ENCODE measurements at regions not wholly inside any gene's neighbourhood (a gene's known extent, or its start where the extent isn't known, plus 50 kb on each side); places are given as distances from the start of the nearest gene placed in this dataset.

DNA sequence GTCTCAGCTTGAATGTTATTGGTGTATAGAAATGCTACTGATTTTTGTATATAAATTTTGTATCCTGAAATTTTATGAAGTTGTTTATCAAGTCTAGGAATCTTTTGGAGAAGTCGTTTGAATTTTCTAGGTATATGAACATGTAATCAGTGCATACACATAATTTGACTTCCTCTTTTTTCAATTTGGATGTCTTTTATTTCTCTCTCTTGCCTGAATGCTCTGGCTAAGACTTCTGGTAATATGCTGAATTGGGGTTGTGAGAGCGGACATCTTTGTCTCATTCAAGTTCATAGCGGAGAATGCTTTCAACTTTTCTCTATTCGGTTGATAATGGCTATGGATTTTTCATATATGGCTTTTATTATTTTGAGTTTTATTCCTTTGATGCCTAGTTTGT lies 100.9 kb upstream of the MCTP2 start:
- no peak for DNase-seq (ENCODE audit: low read depth in 1 of 2, low spot score in 2 of 2)
- H3K27me3 ChIP-seq (replicated peaks in 1 of 4; ENCODE audit: control insufficient read depth in 3 of 4, extremely low read depth in 1 of 4, insufficient read depth in 3 of 4, low read length in 3 of 4) = peaks cover 0 to 1% (median 0%) of the 10 kb centered on the region in 4 experiments; a peak in 1 of 7 replicates
- no peak overlapping the region for H3K27ac ChIP-seq (ENCODE audit: low read depth, low read length)
- no peak overlapping the region for H4K5ac ChIP-seq (ENCODE audit: insufficient read length, low read depth, low read length)
- H4K91ac ChIP-seq (replicated peaks; ENCODE audit: insufficient read length, low read length) = no peak overlapping the region
- no peak overlapping the region for H2BK15ac ChIP-seq (ENCODE audit: low read length)
- H3K23me2 ChIP-seq (ENCODE audit: low read depth, low read length) = no peaks in the 10 kb centered on the region
- no peak overlapping the region for H3K9ac ChIP-seq (replicated peaks in 1 of 4; ENCODE audit: extremely low read depth in 1 of 4, low read depth in 3 of 4, low read length in 3 of 4)
- no peak overlapping the region for H3K14ac ChIP-seq (ENCODE audit: insufficient read length)
- H3K4me1 ChIP-seq (replicated peaks in 1 of 4; ENCODE audit: control insufficient read depth in 3 of 4, insufficient read depth in 4 of 4, low read length in 3 of 4) = no peaks in the 10 kb centered on the region
- no peak overlapping the region for H2AK5ac ChIP-seq (ENCODE audit: low read depth, low read length)
- no peak overlapping the region for H2BK120ac ChIP-seq (replicated peaks; ENCODE audit: low read depth, low read length)
- ChIA-PET POLR2A (ENCODE audit: partially characterized antibody) (no interaction called here), CTCF (ENCODE audit: partially characterized antibody) (interaction anchor here (0.5 to 2.0 kb wide), 2 partner anchors 11 to 1539 kb away, joined by 3 to 8 read pairs; no protein-coding TSS in a partner anchor)
- no peak overlapping the region for H4K8ac ChIP-seq (ENCODE audit: extremely low read depth, insufficient read depth, low read length)
- H3K56ac ChIP-seq (replicated peaks; ENCODE audit: insufficient read length, low read depth, low read length) = no peak overlapping the region
- no peak overlapping the region for H3K4ac ChIP-seq (replicated peaks; ENCODE audit: insufficient read length, low read depth, low read length)
- H3K79me2 ChIP-seq (ENCODE audit: control insufficient read depth in 1 of 2, insufficient read depth in 2 of 2, low read length in 2 of 2) = no peaks in the 10 kb centered on the region
- no peak overlapping the region for H3K23ac ChIP-seq (ENCODE audit: insufficient read length)
- H4K20me1 ChIP-seq (replicated peaks in 1 of 2; ENCODE audit: control insufficient read depth in 1 of 2, insufficient read depth in 2 of 2, low read length in 2 of 2) = no peaks in the 10 kb centered on the region
- no peak overlapping the region for H2BK5ac ChIP-seq (ENCODE audit: low read depth, low read length)
- FAIRE-seq = no peak
- 91% methylated on average over 4 of the region's 4 CpGs; no CpG with 5 or more reads in 1 of the 2 experiments for WGBS, 2 experiments (ENCODE audit: extremely low coverage in 1 of 2, insufficient coverage in 1 of 2, insufficient read length in 1 of 2, insufficient replicate concordance in 2 of 2, low coverage in 1 of 2, low lambda C conversion rate in 2 of 2, missing lambda C conversion rate in 1 of 2)
- H2BK20ac ChIP-seq (ENCODE audit: low read length) = no peak overlapping the region
- no peaks in the 10 kb centered on the region for H3K9me3 ChIP-seq (ENCODE audit: insufficient read depth in 2 of 2, low read depth in 1 of 2, low read length in 1 of 2)
- no peak overlapping the region for H2BK12ac ChIP-seq (ENCODE audit: low read depth, low read length)
- H3K4me3 ChIP-seq (ENCODE audit: extremely low read depth in 1 of 4, insufficient read depth in 2 of 4, low read depth in 3 of 4, low read length in 4 of 4) = no peak overlapping the region
- H3K4me2 ChIP-seq (ENCODE audit: insufficient read depth in 1 of 2, low read depth in 2 of 2, low read length in 2 of 2) = no peak overlapping the region
- no peak overlapping the region for H3K18ac ChIP-seq (ENCODE audit: extremely low read depth, low read length)
- no peak overlapping the region for H2AFZ ChIP-seq (ENCODE audit: low read length)
- no peak for TF ChIP-seq E2F6 (IDR thresholded peaks at IDR 0.05)
- no peaks in the 10 kb centered on the region for H3K79me1 ChIP-seq (ENCODE audit: low read depth, low read length)
- no peaks in the 10 kb centered on the region for H3K36me3 ChIP-seq (ENCODE audit: control insufficient read depth in 2 of 4, insufficient read depth in 4 of 4, low read length in 3 of 4)

All from H1 (cell line).